Breast epithelium (tissue), 3 donors: ENCODE measurements at regions not wholly inside any gene's neighbourhood (a gene's known extent, or its start where the extent isn't known, plus 50 kb on each side); places are given as distances from the start of the nearest gene placed in this dataset.

Experiments used
- CTCF ChIP-seq, 3 donors: fragments of 450-650 bp; IDR thresholded peaks; one replicate each; pipeline ENCODE4 v1.5.1; 2016 to 2017; ENCODE audit warnings: antibody characterized with exemption in 3 of 3, mild to moderate bottlenecking in 3 of 3, moderate library complexity in 3 of 3
- POLR2AphosphoS5 ChIP-seq, 3 donors: sonication (generic); formaldehyde crosslinking; IDR thresholded peaks; one replicate each; pipeline ENCODE4 v1.6.1; 2017; ENCODE audit warnings: antibody characterized with exemption in 3 of 3

- TF ChIP-seq POLR2AphosphoS5 (IDR thresholded peaks at IDR 0.05): no peak
- TF ChIP-seq CTCF (IDR thresholded peaks at IDR 0.05): no peak
Observed at GRCh38 chr5:164617290-164617689, 1111.9 kb downstream of the MAT2B start.
